ENCODE measurements at regions not wholly inside any gene's neighbourhood (a gene's known extent, or its start where the extent isn't known, plus 50 kb on each side); places are given as distances from the start of the nearest gene placed in this dataset.

GRCh38 chr21:38206646-38207045 is 50.1 kb upstream of the KCNJ15 start:
- no peak for DNase-seq
